Pancreas (tissue), 10 donors: ENCODE measurements at regions not wholly inside any gene's neighbourhood (a gene's known extent, or its start where the extent isn't known, plus 50 kb on each side); places are given as distances from the start of the nearest gene placed in this dataset.
"Not testable (repeated sequence)": the region's sequence is repeated elsewhere in the genome, so short reads cannot be mapped to it uniquely, and the experiment has no call there.

Source experiments
- ATAC-seq, 4 donors: fragments of 200-7000 bp; cut with Tn5 transposase; one replicate each; pipeline versions ENCODE4 v1.8.0 to v1.9.1; 2020; ENCODE audit warnings: mild to moderate bottlenecking in 4 of 4, moderate library complexity in 4 of 4
- DNase-seq, 6 donors: peaks; one replicate each; pipeline ENCODE4 v3.0.0-alpha.2; 2020
- FAIRE-seq: peaks from 2 replicates; lab custom pipeline; 2012; peaks lifted over from hg19 to GRCh38; lab: Jason Lieb, UNC
- H3K27ac ChIP-seq, 4 donors: fragments of 200-600 bp; sonication (generic); 1 replicate in 3 of 4; 2 replicates in 1 of 4; pipeline versions ENCODE4 v1.5.0 to v1.8.0; 2020
- H3K27me3 ChIP-seq, 4 donors: fragments of 200-600 bp; one replicate each; pipeline ENCODE4 v1.8.0; 2021
- H3K36me3 ChIP-seq, 3 donors: fragments of 200-600 bp; sonication (generic) in 1 of 3; one replicate each; pipeline versions ENCODE4 v1.5.0 to v1.8.0; 2020 to 2021
- H3K4me1 ChIP-seq, 3 donors: fragments of 200-600 bp; one replicate each; pipeline ENCODE4 v1.8.0; 2021
- H3K4me3 ChIP-seq, 4 donors: fragments of 200-600 bp; sonication (generic) in 2 of 4; one replicate each; pipeline versions ENCODE4 v1.5.0 to v1.8.0; 2020 to 2021
- H3K9me3 ChIP-seq, 4 donors: fragments of 200-600 bp; one replicate each; pipeline ENCODE4 v1.8.0; 2021
- CTCF ChIP-seq, 4 donors: fragments of 200-600 bp; sonication (generic) in 3 of 4; IDR thresholded peaks; one replicate each; pipeline versions ENCODE4 v1.5.0 to v1.8.0; 2021; ENCODE audit warnings: antibody characterized with exemption in 4 of 4
- WGBS, 2 donors: extraction: QIAGEN DNeasy Blood & Tissue Kit; methylation state at CpG; one replicate each; pipeline ENCODE4 v1.1.7; 2013; 5-methylcytosine and 5-hydroxymethylcytosine counted together
- intact Hi-C, 3 donors: fragments of 100-400 bp; cut with DNase I; formaldehyde crosslinking; loops; one replicate each; pipeline versions ENCODE4 v1.11.1 to v1.14.2; 2022
- donor health status: healthy with polysubstance abuse.
- donor health status: DM: no; HTN: no; CAD: no; lungs with moderate emphysema.
- donor health status: DM: no; HTN: no; CAD: no.
- donor health status: control.
- donor health status: control.
- donor health status: Bipolar disorder and iron deficiency.
- donor health status: DM: yes; HTN: yes; CAD: no.
- donor health status: DM: no; HTN: no; CAD: no.
- donor health status: DM: no; HTN: no; CAD: no.
- donor health status: DM: yes; HTN: yes; CAD: no.

GRCh38 chr21:17391811-17392340, 121.0 kb upstream of the CXADR start:
- no peak overlapping the region for H3K4me3 ChIP-seq
- no peaks in the 10 kb centered on the region for H3K36me3 ChIP-seq
- H3K4me1 ChIP-seq, result no peaks in the 10 kb centered on the region
- no peaks in the 10 kb centered on the region for H3K9me3 ChIP-seq
- no peak overlapping the region for H3K27ac ChIP-seq
- intact Hi-C loops, result no loop called here
- no peaks in the 10 kb centered on the region for H3K27me3 ChIP-seq
- no peak for DNase-seq
- peak in 1 of 4 donors; percentile 20 for ATAC-seq
- WGBS, 2 donors, result 45 to 52% methylated on average over 3 of the region's 3 CpGs
- no peak for FAIRE-seq
- TF ChIP-seq CTCF (IDR thresholded peaks at IDR 0.05), result no peak

- Histone ChIP-seq H3K36me3 (no peaks in the 10 kb centered on the region), H3K27ac (no peak overlapping the region), H3K27me3 (no peaks in the 10 kb centered on the region), H3K4me1 (no peaks in the 10 kb centered on the region), H3K9me3 (no peaks in the 10 kb centered on the region), H3K4me3 (no peak overlapping the region)
- no peak for FAIRE-seq
- WGBS, 2 donors, result 81 to 90% methylated on average over 4 of the region's 4 CpGs
- intact Hi-C loops, result no loop called here
- DNase-seq, result no peak
- TF ChIP-seq CTCF (IDR thresholded peaks at IDR 0.05), result no peak
- no peak for ATAC-seq
Observed at GRCh38 chr21:17393413-17393812, 119.4 kb upstream of the CXADR start.

GRCh38 chr21:17396948-17397347, 115.9 kb upstream of the CXADR start:
- intact Hi-C loops, result no loop called here
- H3K27ac ChIP-seq, result no peak overlapping the region

GRCh38 chr21:17397703-17398102, 115.1 kb upstream of the CXADR start:
- H3K4me3 ChIP-seq, result no peak overlapping the region
- TF ChIP-seq CTCF (IDR thresholded peaks at IDR 0.05), result no peak
- H3K36me3 ChIP-seq, result no peaks in the 10 kb centered on the region
- FAIRE-seq (no peak), DNase-seq (no peak), ATAC-seq (no peak)
- intact Hi-C loops, result no loop called here
- H3K27ac ChIP-seq, result no peak overlapping the region
- H3K4me1 ChIP-seq, result no peaks in the 10 kb centered on the region
- no peaks in the 10 kb centered on the region for H3K9me3 ChIP-seq
- H3K27me3 ChIP-seq, result no peaks in the 10 kb centered on the region

More at GRCh38 chr21:17396948-17397347, 115.9 kb upstream of the CXADR start:
- FAIRE-seq (no peak), DNase-seq (no peak), ATAC-seq (no peak)
- Histone ChIP-seq H3K9me3 (no peaks in the 10 kb centered on the region), H3K4me3 (no peak overlapping the region), H3K36me3 (no peaks in the 10 kb centered on the region), H3K4me1 (no peaks in the 10 kb centered on the region), H3K27me3 (no peaks in the 10 kb centered on the region)
- TF ChIP-seq CTCF (IDR thresholded peaks at IDR 0.05), result no peak

- intact Hi-C loops, FAIRE-seq: not testable (repeated sequence)
- 81 to 85% methylated on average over 4 of the region's 4 CpGs for WGBS, 2 donors
Observed at GRCh38 chr21:17398954-17399353, 113.9 kb upstream of the CXADR start.

More at GRCh38 chr21:17398954-17399353, 113.9 kb upstream of the CXADR start:
- H3K36me3 ChIP-seq, H3K4me3 ChIP-seq, H3K27me3 ChIP-seq, H3K4me1 ChIP-seq, ATAC-seq, H3K9me3 ChIP-seq, H3K27ac ChIP-seq, DNase-seq: not testable (repeated sequence)
